GM12864 (cell line): ENCODE measurements at regions not wholly inside any gene's neighbourhood (a gene's known extent, or its start where the extent isn't known, plus 50 kb on each side); places are given as distances from the start of the nearest gene placed in this dataset.

Experiments used
- DNase-seq: peaks from one replicate; pipeline ENCODE4 v3.0.0-alpha.2; 2011; ENCODE audit warnings: low read depth
- H3K4me3 ChIP-seq: 2 replicates; pipeline ENCODE4 v1.5.1; 2011; ENCODE audit warnings: mild to moderate bottlenecking, low read depth, low read length, control low read depth
- CTCF ChIP-seq: IDR thresholded peaks from 2 replicates; pipeline ENCODE4 v1.5.1; 2011; ENCODE audit warnings: low read depth, mild to moderate bottlenecking, moderate library complexity, low read length, control low read depth, inconsistent platforms; ENCODE audit errors: missing control alignments

GRCh38 chr15:31932576-31932975 lies 97.7 kb upstream of the CHRNA7 start:
- no peak overlapping the region for H3K4me3 ChIP-seq
- no peak for TF ChIP-seq CTCF
- no peak for DNase-seq

GRCh38 chr15:31934821-31935220 lies 95.5 kb upstream of the CHRNA7 start:
- no peak overlapping the region for H3K4me3 ChIP-seq
- no peak for DNase-seq
- TF ChIP-seq CTCF: no peak

GRCh38 chr15:31953478-31953877 lies 76.8 kb upstream of the CHRNA7 start:
- no peak for TF ChIP-seq CTCF
- DNase-seq: no peak
- no peak overlapping the region for H3K4me3 ChIP-seq

- DNase-seq: no peak
- no peak overlapping the region for H3K4me3 ChIP-seq
- TF ChIP-seq CTCF: no peak
Observed at GRCh38 chr15:31954374-31955172, 75.7 kb upstream of the CHRNA7 start.

GRCh38 chr15:31955734-31956133 lies 74.6 kb upstream of the CHRNA7 start:
- no peak for DNase-seq
- no peak for TF ChIP-seq CTCF
- no peak overlapping the region for H3K4me3 ChIP-seq

- no peak for TF ChIP-seq CTCF
- no peak for DNase-seq
Observed at GRCh38 chr15:31957581-31957980, 72.7 kb upstream of the CHRNA7 start.

More at GRCh38 chr15:31957581-31957980, 72.7 kb upstream of the CHRNA7 start:
- H3K4me3 ChIP-seq: no peak overlapping the region
